ENCODE measurements at regions not wholly inside any gene's neighbourhood (a gene's known extent, or its start where the extent isn't known, plus 50 kb on each side); places are given as distances from the start of the nearest gene placed in this dataset.

GRCh38 chr4:95705323-95705722 is 134.6 kb upstream of the PDHA2 start:
- TF ChIP-seq, protein P1, sequence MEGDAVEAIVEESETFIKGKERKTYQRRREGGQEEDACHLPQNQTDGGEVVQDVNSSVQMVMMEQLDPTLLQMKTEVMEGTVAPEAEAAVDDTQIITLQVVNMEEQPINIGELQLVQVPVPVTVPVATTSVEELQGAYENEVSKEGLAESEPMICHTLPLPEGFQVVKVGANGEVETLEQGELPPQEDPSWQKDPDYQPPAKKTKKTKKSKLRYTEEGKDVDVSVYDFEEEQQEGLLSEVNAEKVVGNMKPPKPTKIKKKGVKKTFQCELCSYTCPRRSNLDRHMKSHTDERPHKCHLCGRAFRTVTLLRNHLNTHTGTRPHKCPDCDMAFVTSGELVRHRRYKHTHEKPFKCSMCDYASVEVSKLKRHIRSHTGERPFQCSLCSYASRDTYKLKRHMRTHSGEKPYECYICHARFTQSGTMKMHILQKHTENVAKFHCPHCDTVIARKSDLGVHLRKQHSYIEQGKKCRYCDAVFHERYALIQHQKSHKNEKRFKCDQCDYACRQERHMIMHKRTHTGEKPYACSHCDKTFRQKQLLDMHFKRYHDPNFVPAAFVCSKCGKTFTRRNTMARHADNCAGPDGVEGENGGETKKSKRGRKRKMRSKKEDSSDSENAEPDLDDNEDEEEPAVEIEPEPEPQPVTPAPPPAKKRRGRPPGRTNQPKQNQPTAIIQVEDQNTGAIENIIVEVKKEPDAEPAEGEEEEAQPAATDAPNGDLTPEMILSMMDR (IDR thresholded peaks at IDR 0.05; ENCODE audit: insufficient read depth, low read length): no peak
- TF ChIP-seq POLR2AphosphoS5 (IDR thresholded peaks at IDR 0.05; ENCODE audit: low read depth) (no peak), SPI1 (IDR thresholded peaks at IDR 0.05; ENCODE audit: borderline replicate concordance, low read depth) (no peak)

Measured in HL-60 (cell line).